Nephron progenitor cell (in vitro differentiated cells): ENCODE measurements at regions not wholly inside any gene's neighbourhood (a gene's known extent, or its start where the extent isn't known, plus 50 kb on each side); places are given as distances from the start of the nearest gene placed in this dataset.

Experiments used
- DNase-seq: peaks from one replicate; pipeline ENCODE4 v3.0.0; 2021
- H3K27ac Mint-ChIP-seq: 2 replicates; pipeline ENCODE4 v1.8.0; 2021; ENCODE audit warnings: mild to moderate bottlenecking, moderate library complexity, mixed read lengths
- H3K27me3 Mint-ChIP-seq: 2 replicates; pipeline ENCODE4 v1.8.0; 2021; ENCODE audit warnings: mild to moderate bottlenecking, low read depth, mixed read lengths; ENCODE audit not compliant: poor library complexity
- H3K36me3 Mint-ChIP-seq: 2 replicates; pipeline ENCODE4 v1.8.0; 2021; ENCODE audit warnings: low read depth, mixed read lengths
- H3K4me1 Mint-ChIP-seq: 2 replicates; pipeline ENCODE4 v1.8.0; 2021; ENCODE audit warnings: mixed read lengths
- H3K4me3 Mint-ChIP-seq: 2 replicates; pipeline ENCODE4 v1.8.0; 2021; ENCODE audit warnings: mild to moderate bottlenecking, moderate library complexity, mixed read lengths
- H3K9me3 Mint-ChIP-seq: 2 replicates; pipeline ENCODE4 v1.8.0; 2021; ENCODE audit warnings: mild to moderate bottlenecking, moderate library complexity, mixed read lengths
- TF ChIP-seq, protein P1 (sequence below): fragments of 200-600 bp; sonication (generic); IDR thresholded peaks from 2 replicates; pipeline ENCODE4 v1.5.0; 2021; ENCODE audit warnings: antibody characterized with exemption

DNA sequence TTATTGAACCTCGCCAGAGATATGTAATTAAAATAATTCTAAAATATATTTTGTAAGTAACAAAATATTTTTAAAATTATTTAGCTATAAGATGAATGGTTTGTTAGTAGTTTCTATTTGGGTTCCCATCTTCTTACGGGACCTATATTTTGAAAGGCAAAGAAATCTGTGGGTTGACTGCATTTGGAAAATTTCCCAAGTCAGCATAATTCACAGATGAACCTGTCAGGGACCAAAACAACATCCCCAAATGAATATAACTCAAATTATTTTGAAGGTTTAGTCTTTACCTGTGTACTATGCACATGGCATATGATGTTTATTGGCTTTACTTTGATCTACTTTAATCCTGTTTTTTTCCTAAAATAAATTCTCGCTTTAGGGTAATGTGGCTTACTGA is 607.4 kb upstream of the JAG1 start:
- H3K27me3 Mint-ChIP-seq = peaks cover 5% of the 10 kb centered on the region
- H3K9me3 Mint-ChIP-seq = peaks cover 13% of the 10 kb centered on the region
- TF ChIP-seq, protein P1, sequence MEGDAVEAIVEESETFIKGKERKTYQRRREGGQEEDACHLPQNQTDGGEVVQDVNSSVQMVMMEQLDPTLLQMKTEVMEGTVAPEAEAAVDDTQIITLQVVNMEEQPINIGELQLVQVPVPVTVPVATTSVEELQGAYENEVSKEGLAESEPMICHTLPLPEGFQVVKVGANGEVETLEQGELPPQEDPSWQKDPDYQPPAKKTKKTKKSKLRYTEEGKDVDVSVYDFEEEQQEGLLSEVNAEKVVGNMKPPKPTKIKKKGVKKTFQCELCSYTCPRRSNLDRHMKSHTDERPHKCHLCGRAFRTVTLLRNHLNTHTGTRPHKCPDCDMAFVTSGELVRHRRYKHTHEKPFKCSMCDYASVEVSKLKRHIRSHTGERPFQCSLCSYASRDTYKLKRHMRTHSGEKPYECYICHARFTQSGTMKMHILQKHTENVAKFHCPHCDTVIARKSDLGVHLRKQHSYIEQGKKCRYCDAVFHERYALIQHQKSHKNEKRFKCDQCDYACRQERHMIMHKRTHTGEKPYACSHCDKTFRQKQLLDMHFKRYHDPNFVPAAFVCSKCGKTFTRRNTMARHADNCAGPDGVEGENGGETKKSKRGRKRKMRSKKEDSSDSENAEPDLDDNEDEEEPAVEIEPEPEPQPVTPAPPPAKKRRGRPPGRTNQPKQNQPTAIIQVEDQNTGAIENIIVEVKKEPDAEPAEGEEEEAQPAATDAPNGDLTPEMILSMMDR = no peak

DNA sequence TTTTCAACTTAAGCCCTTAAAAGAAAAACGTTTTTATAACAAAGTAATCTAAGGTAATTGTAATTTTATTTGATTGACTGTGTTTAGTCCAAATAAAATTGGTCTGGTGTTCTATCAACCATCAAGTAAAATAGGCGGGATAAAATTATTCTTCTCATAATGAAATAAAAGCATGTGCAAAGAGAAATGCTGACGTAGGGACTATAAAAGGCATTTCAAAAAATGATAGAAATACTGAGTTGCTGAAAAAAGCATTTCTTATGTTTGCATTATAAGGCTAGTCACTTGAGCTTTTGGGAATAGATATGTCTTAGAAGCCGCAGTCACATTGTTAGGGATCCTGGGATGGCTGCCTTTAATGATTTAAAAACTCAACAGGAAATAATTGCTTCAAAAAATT is 608.0 kb upstream of the JAG1 start:
- Mint-ChIP-seq H3K27me3 (peaks cover 5% of the 10 kb centered on the region), H3K9me3 (peaks cover 13% of the 10 kb centered on the region), H3K4me3 (no peak overlapping the region), H3K27ac (no peak overlapping the region), H3K4me1 (peaks cover 20% of the 10 kb centered on the region), H3K36me3 (no peaks in the 10 kb centered on the region)
- TF ChIP-seq, protein P1 = no peak
- DNase-seq = no peak

More for the DNA sequence above, 607.4 kb upstream of the JAG1 start:
- H3K4me1 Mint-ChIP-seq = peaks cover 24% of the 10 kb centered on the region
- DNase-seq = no peak
- no peaks in the 10 kb centered on the region for H3K36me3 Mint-ChIP-seq
- no peak overlapping the region for H3K27ac Mint-ChIP-seq
- H3K4me3 Mint-ChIP-seq = no peak overlapping the region

DNA sequence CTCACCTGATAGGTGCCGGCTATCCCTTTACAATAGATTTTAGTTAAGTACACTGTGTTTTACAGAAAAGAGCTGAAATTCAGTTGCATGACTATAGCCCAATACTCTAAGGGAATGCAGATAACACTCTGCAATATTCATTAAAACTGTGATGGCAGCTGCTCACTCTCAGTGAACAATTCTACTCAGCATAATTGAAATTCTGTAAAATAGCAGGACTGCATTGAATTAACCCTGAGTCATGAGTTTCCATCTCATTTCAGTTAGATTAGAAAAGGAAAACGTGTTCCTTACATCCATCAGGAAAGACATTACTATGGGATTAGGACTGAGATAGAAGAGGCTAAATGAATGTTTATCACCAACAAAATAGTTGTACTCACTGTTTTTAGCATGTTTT is 613.3 kb upstream of the JAG1 start:
- H3K27me3 Mint-ChIP-seq = peaks cover 6% of the 10 kb centered on the region
- no peak overlapping the region for H3K4me3 Mint-ChIP-seq
- no peak for DNase-seq
- H3K36me3 Mint-ChIP-seq = no peaks in the 10 kb centered on the region
- H3K4me1 Mint-ChIP-seq = no peaks in the 10 kb centered on the region
- H3K27ac Mint-ChIP-seq = no peak overlapping the region
- TF ChIP-seq, protein P1 = no peak
- H3K9me3 Mint-ChIP-seq = peaks cover 6% of the 10 kb centered on the region

DNA sequence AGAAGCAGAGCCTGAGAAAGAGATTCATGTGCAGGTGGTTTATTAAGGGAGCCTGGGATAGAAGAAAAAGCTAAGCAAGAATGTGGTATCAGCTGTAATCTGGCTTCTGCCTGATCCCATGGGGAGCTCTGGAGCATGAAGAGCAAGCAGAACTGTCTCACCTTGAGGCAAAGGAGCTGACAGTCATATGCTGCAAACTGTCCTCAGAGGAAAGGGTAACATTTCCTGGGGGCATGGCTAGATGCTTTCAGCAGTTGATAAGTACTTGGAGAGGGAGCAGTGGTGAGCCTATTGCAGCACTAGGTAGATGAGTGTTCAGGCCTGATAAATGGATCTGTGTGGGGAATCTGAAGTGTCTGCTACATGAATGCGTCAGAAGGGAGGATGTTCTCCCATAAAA is 621.5 kb upstream of the BTBD3 start:
- Mint-ChIP-seq H3K9me3 (no peaks in the 10 kb centered on the region), H3K4me3 (no peak overlapping the region)

DNA sequence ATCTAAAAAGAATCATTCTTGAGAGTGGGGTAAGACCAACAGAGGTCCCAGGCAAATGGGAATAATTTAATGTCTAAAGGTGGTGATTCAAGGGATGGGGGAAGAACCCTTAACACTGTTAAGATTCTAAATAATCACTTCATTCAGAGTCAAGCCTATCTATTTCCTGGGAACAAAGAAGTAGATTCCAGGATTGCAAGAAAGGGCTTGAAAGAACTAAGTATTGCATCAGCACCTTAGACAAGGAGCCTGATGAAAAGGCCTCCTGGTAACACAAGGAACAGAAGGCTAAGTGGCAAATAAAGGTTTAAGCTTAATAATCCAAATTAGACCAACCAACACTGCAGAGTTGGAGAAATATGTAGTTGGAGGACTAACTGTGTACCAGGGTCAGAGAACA is 620.7 kb upstream of the BTBD3 start:
- DNase-seq = no peak
- Mint-ChIP-seq H3K36me3 (no peaks in the 10 kb centered on the region), H3K27me3 (no peaks in the 10 kb centered on the region), H3K9me3 (no peaks in the 10 kb centered on the region), H3K4me3 (no peak overlapping the region), H3K27ac (no peak overlapping the region), H3K4me1 (peaks cover 8% of the 10 kb centered on the region)
- TF ChIP-seq, protein P1 = no peak

More for the DNA sequence above, 621.5 kb upstream of the BTBD3 start:
- TF ChIP-seq, protein P1 = no peak
- DNase-seq = no peak
- H3K4me1 Mint-ChIP-seq = peaks cover 1% of the 10 kb centered on the region
- H3K27me3 Mint-ChIP-seq = no peaks in the 10 kb centered on the region
- no peaks in the 10 kb centered on the region for H3K36me3 Mint-ChIP-seq
- no peak overlapping the region for H3K27ac Mint-ChIP-seq

DNA sequence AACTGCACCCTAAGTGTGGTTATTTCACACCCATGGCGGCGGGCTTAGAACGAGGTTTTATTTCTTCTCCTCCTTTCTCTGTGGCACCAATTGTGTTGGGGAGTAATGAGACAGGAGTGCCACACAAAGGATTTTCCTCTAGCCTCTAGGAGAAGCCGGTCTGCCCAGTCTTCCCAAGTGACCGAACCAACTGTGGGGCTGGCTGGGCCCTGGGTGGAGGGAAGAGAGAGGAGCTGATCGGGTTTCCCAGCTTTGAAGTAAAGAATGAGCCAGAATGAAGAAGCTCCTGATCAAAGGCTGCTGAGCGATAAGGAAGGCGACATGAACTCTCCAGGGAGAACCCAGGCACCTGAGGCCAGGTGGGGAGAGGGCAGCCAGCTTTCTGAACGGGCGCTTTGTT is 616.0 kb upstream of the BTBD3 start:
- Mint-ChIP-seq H3K27ac (no peak overlapping the region), H3K4me1 (peaks cover 18% of the 10 kb centered on the region), H3K27me3 (peaks cover 3% of the 10 kb centered on the region), H3K9me3 (no peaks in the 10 kb centered on the region), H3K36me3 (no peaks in the 10 kb centered on the region), H3K4me3 (no peak overlapping the region)
- TF ChIP-seq, protein P1 = no peak
- DNase-seq = no peak
